SU-DHL-6 (cell line): ENCODE measurements at regions not wholly inside any gene's neighbourhood (a gene's known extent, or its start where the extent isn't known, plus 50 kb on each side); places are given as distances from the start of the nearest gene placed in this dataset.

Experiments
- EZH2phosphoT487 ChIP-seq: fragments of 200-600 bp; sonication (generic), shearing (Covaris generic); conservative IDR thresholded peaks from 2 replicates; pipeline ENCODE4 v1.6.1; 2018; ENCODE audit warnings: mild to moderate bottlenecking, antibody characterized with exemption, low read length, moderate library complexity, mixed read lengths
- TF ChIP-seq, protein P1 (sequence below): fragments of 200-600 bp; sonication (generic); IDR thresholded peaks from one replicate; pipeline ENCODE4 v1.5.1; 2017; ENCODE audit warnings: antibody characterized with exemption, mild to moderate bottlenecking, low read length, moderate library complexity; ENCODE audit not compliant: insufficient read depth, poor library complexity, severe bottlenecking

DNA sequence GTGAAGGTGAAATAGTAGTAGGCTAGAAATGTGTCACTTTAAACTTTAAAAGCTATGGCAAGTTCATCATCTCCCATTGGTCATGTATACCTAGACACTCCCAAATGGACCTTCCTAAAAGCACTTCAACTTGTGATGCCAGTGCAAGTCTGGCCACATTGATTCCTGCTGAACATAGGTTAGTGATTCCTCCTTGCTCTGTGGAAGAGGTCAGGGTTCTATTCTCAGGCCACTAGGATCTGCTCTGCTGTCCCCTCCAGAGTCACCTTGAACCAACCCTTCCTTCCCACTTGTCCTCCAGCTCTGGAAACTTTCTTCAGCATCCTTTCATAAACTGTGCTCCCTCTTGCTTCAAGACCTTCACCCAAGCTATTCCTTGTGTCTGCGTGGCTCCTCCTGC is 301.7 kb downstream of the RPLP1 start:
- TF ChIP-seq, protein P1, sequence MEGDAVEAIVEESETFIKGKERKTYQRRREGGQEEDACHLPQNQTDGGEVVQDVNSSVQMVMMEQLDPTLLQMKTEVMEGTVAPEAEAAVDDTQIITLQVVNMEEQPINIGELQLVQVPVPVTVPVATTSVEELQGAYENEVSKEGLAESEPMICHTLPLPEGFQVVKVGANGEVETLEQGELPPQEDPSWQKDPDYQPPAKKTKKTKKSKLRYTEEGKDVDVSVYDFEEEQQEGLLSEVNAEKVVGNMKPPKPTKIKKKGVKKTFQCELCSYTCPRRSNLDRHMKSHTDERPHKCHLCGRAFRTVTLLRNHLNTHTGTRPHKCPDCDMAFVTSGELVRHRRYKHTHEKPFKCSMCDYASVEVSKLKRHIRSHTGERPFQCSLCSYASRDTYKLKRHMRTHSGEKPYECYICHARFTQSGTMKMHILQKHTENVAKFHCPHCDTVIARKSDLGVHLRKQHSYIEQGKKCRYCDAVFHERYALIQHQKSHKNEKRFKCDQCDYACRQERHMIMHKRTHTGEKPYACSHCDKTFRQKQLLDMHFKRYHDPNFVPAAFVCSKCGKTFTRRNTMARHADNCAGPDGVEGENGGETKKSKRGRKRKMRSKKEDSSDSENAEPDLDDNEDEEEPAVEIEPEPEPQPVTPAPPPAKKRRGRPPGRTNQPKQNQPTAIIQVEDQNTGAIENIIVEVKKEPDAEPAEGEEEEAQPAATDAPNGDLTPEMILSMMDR = no peak
- TF ChIP-seq EZH2phosphoT487 = no peak
